T-helper 2 cell treated with Interferon-gamma antibody and Interleukin-4, amounts not matched to agents 5 μg/mL and 100 μg/mL, for 36 hours (primary cell): ENCODE measurements at regions not wholly inside any gene's neighbourhood (a gene's known extent, or its start where the extent isn't known, plus 50 kb on each side); places are given as distances from the start of the nearest gene placed in this dataset.
A peak's percentile ranks its signal among the peaks of the same experiment; 100 is the strongest.

Experiments used
- DNase-seq: peaks from one replicate; pipeline ENCODE4 v3.0.0; 2021; ENCODE audit warnings: low spot score
- H3K27ac Mint-ChIP-seq: one replicate; pipeline ENCODE4 v1.8.0; 2021; ENCODE audit warnings: mild to moderate bottlenecking, mixed read lengths
- H3K27me3 Mint-ChIP-seq: one replicate; pipeline ENCODE4 v1.8.0; 2021; ENCODE audit warnings: low read depth, mixed read lengths
- H3K36me3 Mint-ChIP-seq: one replicate; pipeline ENCODE4 v1.8.0; 2021; ENCODE audit warnings: low read depth, mixed read lengths
- H3K4me1 Mint-ChIP-seq: one replicate; pipeline ENCODE4 v1.8.0; 2021; ENCODE audit warnings: low read depth, mixed read lengths
- H3K4me3 Mint-ChIP-seq: one replicate; pipeline ENCODE4 v1.8.0; 2022; ENCODE audit warnings: mild to moderate bottlenecking, moderate library complexity, mixed read lengths
- H3K9me3 Mint-ChIP-seq: one replicate; pipeline ENCODE4 v1.8.0; 2021; ENCODE audit warnings: mixed read lengths

DNA sequence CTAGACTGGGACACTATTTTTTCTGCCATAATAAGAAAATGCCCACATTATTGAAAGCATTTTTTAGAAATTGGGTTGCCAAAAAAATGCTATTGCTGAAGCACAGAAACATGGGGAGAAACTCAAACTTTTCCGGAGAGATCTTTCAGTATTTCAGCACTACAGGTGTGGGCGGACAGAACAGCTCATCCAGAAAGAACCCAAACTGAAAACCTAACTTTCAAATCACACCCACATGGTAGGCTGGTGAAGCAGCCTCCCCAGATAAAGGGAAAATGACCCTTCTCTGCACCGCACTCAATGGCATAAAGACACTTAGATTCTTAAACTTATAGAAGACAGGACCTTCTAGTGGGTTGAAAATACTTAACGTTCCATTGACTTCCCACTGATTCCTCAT, 62.3 kb upstream of the TMPO start:
- Mint-ChIP-seq H3K27me3 (peaks cover 24% of the 10 kb centered on the region), H3K9me3 (no peaks in the 10 kb centered on the region), H3K4me1 (peaks cover 6% of the 10 kb centered on the region), H3K4me3 (no peak overlapping the region), H3K27ac (no peak overlapping the region), H3K36me3 (no peaks in the 10 kb centered on the region)
- peak; percentile 47 for DNase-seq

DNA sequence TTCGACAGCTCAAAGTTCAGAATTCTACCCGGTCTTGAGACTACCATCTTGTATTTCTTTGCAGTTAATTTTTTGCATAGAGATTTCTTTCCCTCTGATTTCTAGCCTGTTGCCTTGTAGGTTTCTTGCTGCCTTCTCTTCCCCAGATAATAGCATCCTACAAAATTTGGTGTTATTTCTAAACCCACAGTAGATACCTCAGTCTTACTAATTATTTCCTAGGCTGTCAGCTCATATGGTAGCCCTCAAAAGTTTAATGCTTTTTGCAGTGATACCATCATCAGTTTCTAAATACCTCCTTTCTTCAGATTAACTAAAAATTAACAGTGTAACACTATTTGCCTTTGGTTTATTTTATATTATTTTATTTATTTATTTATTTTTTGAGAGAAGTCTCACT, 61.9 kb upstream of the TMPO start:
- peaks cover 20% of the 10 kb centered on the region for H3K27me3 Mint-ChIP-seq
- DNase-seq: no peak
- no peaks in the 10 kb centered on the region for H3K9me3 Mint-ChIP-seq
- no peak overlapping the region for H3K27ac Mint-ChIP-seq
- no peaks in the 10 kb centered on the region for H3K36me3 Mint-ChIP-seq
- H3K4me1 Mint-ChIP-seq: peaks cover 6% of the 10 kb centered on the region
- H3K4me3 Mint-ChIP-seq: no peak overlapping the region

DNA sequence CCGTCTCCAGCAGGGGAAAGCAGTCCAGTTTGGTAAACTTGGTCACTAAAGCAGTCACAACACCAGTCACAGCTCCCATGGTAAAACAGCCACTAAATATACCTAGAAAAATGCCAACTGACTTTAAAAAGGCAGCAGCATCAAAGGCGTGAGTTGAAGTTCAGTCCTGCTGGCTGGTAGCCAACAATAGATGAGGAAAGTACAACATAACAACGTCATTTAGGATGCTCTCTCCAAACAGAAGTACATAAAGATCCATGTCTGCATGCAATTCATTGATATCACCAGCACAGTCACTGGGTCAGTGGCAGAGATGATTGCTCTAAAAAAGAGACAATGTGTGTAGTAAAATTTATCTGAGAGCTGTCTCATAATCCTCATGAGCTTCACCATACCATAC, 59.3 kb upstream of the TMPO start:
- peaks cover 6% of the 10 kb centered on the region for H3K4me1 Mint-ChIP-seq
- no peak for DNase-seq
- no peaks in the 10 kb centered on the region for H3K9me3 Mint-ChIP-seq
- H3K36me3 Mint-ChIP-seq: no peaks in the 10 kb centered on the region
- H3K4me3 Mint-ChIP-seq: no peak overlapping the region
- peaks cover 20% of the 10 kb centered on the region for H3K27me3 Mint-ChIP-seq
- H3K27ac Mint-ChIP-seq: no peak overlapping the region

DNA sequence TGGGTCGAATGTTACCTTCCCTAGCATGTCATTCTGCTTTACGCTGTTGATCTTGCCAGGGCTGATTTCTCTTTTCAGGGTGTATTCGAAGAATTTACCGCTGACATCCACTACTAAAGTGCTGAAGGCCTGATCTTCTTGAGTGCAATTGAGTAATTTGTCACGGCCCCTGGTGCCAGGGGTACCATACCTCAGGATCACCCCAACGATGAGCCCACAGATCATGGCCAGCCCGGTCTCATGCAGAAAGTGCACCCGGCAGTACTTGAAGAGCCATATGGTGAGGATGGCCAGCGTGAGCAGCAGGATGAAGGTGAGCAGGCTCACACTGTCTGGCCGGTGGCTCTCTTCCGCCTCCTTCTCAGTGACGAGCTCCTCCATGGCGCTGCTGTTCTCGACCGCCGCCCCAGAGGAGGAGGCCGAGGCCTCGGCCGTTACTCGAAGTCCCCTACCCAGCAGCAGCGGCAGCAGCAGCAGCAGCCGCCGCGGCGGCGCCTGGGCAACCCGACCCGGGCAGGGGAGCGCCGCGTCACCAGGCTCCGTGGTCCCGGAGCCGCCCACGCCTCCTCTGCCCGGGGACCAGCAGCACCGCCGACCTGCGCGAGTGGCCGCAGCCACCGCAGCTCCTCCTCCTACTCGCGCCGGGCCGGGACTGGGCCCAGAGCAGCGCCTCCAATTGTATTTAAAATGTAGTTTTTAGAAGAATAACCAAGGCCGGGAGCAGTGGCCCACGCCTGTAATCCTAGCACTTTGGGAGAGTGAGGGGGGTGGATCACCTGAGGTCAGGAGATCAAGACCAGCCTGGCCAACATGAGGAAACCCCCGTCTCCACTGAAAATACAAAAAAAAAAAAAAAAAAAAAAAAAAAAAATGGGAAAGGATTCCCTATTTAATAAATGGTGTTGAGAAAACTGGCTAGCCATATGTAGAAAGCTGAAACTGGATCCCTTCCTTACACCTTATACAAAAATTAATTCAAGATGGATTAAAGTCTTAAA, 58.5 kb upstream of the TMPO start:
- peaks cover 6% of the 10 kb centered on the region for H3K4me1 Mint-ChIP-seq
- H3K36me3 Mint-ChIP-seq: no peaks in the 10 kb centered on the region
- H3K27ac Mint-ChIP-seq: no peak overlapping the region
- peak; percentile 48 for DNase-seq
- H3K27me3 Mint-ChIP-seq: peaks cover 20% of the 10 kb centered on the region
- H3K4me3 Mint-ChIP-seq: peak overlapping the region; percentile 53
- H3K9me3 Mint-ChIP-seq: no peaks in the 10 kb centered on the region

DNA sequence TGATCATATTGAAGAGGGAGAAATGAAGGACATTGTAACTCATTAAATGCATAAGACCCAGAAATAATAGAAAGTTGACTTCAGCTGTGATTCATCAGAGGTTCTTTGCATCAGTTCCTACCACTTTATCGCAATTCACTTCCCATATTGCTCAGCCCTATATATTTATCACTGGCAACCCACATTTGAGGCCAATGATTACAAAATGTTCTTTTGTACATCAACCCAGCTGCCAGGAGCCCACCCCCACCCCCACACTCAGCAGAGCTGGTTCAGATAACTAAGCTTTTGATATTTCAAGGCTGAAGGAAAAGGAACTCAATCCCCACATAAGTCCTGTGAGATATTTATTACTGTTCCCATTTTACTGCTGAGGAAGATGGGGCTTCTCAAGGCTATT, 51.2 kb upstream of the TMPO start:
- Mint-ChIP-seq H3K36me3 (no peaks in the 10 kb centered on the region), H3K9me3 (no peaks in the 10 kb centered on the region), H3K27me3 (peaks cover 2% of the 10 kb centered on the region), H3K27ac (no peak overlapping the region), H3K4me3 (no peak overlapping the region), H3K4me1 (peaks cover 4% of the 10 kb centered on the region)
- DNase-seq: no peak

DNA sequence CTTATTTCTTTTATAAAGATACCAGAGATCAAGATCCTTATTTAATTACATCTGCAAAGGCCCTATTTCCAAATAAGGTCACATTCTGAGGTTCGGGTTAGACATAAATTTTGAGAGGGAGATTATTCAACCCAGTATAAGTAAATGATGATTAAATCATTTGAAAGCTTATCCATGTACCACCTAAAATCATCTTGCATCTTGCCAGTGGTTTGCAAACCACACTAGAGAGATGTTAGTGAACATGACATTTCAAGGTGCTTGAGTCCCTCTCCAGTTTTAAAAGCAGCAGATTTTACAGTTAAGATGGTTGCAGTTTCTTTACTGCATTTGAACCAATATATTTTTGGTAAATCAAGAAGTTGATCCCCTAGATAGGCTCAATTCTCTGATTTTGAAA, 49.9 kb upstream of the TMPO start:
- Mint-ChIP-seq H3K9me3 (no peaks in the 10 kb centered on the region), H3K4me1 (peaks cover 4% of the 10 kb centered on the region), H3K4me3 (no peak overlapping the region), H3K36me3 (no peaks in the 10 kb centered on the region), H3K27me3 (peaks cover 2% of the 10 kb centered on the region), H3K27ac (no peak overlapping the region)
- DNase-seq: no peak
